ENCODE measurements at regions not wholly inside any gene's neighbourhood (a gene's known extent, or its start where the extent isn't known, plus 50 kb on each side); places are given as distances from the start of the nearest gene placed in this dataset.

DNA sequence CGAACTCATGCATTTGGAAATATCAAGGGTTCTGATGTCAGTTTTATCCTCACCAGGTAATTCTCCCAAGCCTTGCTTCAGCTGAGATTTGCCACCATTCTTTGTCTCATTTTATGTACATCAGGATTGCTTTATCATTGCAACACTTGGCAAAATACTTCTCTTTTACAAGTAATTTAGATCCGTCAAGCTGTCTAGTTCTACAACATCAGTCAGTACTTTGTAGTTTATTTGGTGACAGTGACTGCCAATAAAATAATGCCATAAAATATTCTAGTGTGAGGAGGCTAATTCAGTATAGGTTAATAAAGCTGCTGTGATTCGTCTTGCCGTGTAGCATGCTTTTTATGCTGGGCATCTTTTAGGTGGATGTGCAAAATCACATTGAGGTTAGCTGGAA, 565.3 kb upstream of the SGO1 start:
- Histone ChIP-seq H3K27ac (no peak overlapping the region), H3K4me3 (replicated peaks in 1 of 3) (no peak overlapping the region), H3K27me3 (no peaks in the 10 kb centered on the region), H3K36me3 (no peaks in the 10 kb centered on the region), H3K9me3 (no peaks in the 10 kb centered on the region), H3K4me1 (no peaks in the 10 kb centered on the region)
- TF ChIP-seq, protein P1, sequence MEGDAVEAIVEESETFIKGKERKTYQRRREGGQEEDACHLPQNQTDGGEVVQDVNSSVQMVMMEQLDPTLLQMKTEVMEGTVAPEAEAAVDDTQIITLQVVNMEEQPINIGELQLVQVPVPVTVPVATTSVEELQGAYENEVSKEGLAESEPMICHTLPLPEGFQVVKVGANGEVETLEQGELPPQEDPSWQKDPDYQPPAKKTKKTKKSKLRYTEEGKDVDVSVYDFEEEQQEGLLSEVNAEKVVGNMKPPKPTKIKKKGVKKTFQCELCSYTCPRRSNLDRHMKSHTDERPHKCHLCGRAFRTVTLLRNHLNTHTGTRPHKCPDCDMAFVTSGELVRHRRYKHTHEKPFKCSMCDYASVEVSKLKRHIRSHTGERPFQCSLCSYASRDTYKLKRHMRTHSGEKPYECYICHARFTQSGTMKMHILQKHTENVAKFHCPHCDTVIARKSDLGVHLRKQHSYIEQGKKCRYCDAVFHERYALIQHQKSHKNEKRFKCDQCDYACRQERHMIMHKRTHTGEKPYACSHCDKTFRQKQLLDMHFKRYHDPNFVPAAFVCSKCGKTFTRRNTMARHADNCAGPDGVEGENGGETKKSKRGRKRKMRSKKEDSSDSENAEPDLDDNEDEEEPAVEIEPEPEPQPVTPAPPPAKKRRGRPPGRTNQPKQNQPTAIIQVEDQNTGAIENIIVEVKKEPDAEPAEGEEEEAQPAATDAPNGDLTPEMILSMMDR (IDR thresholded peaks at IDR 0.05) = no peak
- TF ChIP-seq POLR2A (IDR thresholded peaks at IDR 0.05) = no peak
- intact Hi-C loops (cut with DNase I) = no loop called here
- no peak for DNase-seq
- 71 to 82% methylated on average over 4 of the region's 4 CpGs for WGBS, 2 donors

DNA sequence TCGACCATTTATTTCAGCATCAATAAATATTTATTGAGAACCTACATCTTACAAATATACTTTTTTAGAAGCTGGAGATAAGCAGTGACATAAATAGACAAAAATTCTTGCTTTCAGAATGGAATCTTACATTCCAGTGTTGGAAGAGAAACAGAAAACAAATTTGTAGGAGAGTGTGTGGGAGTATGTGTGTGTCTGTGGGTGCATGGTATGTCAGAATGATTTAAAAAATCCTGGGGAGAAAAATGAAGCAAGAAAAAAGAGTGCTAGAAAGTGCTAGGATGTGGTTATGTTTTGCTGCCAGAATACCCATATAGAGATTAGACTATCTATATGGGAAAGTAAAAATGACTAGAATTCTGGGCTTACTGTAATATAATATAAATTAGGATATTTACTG, 561.7 kb upstream of the SGO1 start:
- Histone ChIP-seq H3K4me1 (peaks cover 0 to 5% of the 10 kb centered on the region in 2 donors), H3K4me3 (replicated peaks in 1 of 3) (no peak overlapping the region), H3K27ac (no peak overlapping the region), H3K36me3 (no peaks in the 10 kb centered on the region), H3K27me3 (no peaks in the 10 kb centered on the region), H3K9me3 (no peaks in the 10 kb centered on the region)
- intact Hi-C loops (cut with DNase I) = no loop called here
- DNase-seq = no peak
- TF ChIP-seq, protein P1 (IDR thresholded peaks at IDR 0.05) = no peak
- TF ChIP-seq POLR2A (IDR thresholded peaks at IDR 0.05) = no peak
- 57 to 69% methylated on average over 1 of the region's 1 CpG for WGBS, 2 donors

DNA sequence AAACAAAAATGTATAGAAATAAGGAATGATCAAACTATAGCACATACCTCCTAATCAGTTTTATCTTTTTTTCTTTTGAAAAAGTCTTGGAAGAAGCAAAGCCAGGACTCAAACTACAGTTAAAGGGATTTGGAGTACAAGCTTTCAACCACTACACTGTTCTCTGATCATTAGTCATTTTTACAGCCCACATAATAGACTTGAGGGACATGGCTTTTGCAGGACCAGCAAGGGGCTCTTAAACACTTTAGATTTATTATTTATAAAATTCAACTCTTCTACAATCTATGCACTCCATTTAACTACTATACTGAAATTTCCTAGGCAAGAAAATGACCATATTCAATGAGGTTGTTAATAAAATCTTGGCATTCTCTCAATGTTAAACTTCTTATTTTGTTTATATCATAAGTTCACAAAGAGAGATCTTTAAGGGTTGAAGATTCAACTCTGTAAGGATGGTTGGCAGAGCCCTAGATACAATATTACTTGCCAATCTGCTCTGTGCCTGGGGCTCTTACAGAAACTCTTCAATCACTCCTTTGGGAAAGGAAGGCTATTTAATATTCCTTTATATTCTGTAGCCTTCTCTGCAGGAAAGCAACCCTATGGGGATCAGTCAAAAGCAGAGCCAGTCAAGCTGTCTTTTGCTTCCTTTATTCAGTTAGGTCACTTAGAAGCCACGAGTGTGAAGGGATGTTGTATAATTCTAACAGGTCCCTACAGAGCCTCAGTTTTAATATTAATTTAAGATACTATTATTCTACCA, 557.7 kb upstream of the SGO1 start:
- H3K36me3 ChIP-seq = no peaks in the 10 kb centered on the region
- intact Hi-C loops (cut with DNase I) = no loop called here
- peaks cover 5% of the 10 kb centered on the region in 2 donors for H3K4me1 ChIP-seq
- 53 to 59% methylated on average over 1 of the region's 1 CpG for WGBS, 2 donors
- H3K27me3 ChIP-seq = no peaks in the 10 kb centered on the region
- TF ChIP-seq, protein P1 (IDR thresholded peaks at IDR 0.05) = no peak
- TF ChIP-seq POLR2A (IDR thresholded peaks at IDR 0.05) = no peak
- no peaks in the 10 kb centered on the region for H3K9me3 ChIP-seq
- DNase-seq = no peak
- H3K4me3 ChIP-seq (replicated peaks in 1 of 3) = no peak overlapping the region
- H3K27ac ChIP-seq = no peak overlapping the region

DNA sequence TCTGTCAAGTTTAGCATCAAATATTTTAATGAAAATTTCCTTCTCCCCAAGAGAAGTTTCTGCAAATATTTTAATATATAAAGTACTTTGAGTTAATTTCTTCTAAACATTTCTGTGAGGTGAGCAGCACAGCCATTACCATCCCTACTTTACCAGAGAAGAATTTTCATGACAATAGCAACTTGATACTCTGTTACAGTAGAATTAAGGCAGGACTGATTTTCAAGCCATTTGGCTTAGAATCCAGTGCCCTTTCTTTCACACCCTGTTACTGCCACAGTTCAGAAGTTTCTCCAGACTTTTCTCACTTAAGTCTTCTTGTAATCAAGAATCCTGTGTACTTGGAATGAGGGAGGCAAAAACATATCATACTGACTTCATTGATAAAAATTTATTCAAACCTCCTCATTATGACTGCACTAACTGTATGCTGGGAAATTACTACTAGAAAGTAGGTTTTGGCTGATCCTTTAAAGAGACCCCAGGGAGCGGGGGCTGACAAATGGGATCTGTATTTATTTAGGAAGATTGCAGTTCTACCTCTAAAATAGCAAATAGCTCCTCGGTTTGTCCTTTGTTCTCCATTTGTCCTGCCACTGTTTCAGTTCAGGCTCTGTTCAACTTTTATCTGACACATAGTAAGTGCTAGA, 557.0 kb upstream of the SGO1 start:
- no peak for TF ChIP-seq POLR2A (IDR thresholded peaks at IDR 0.05)
- TF ChIP-seq, protein P1 (IDR thresholded peaks at IDR 0.05) = no peak
- intact Hi-C loops (cut with DNase I) = no loop called here
- no peaks in the 10 kb centered on the region for H3K27me3 ChIP-seq
- H3K4me3 ChIP-seq (replicated peaks in 1 of 3) = no peak overlapping the region
- DNase-seq = no peak
- no peaks in the 10 kb centered on the region for H3K9me3 ChIP-seq
- no peak overlapping the region for H3K27ac ChIP-seq
- peaks cover 5% of the 10 kb centered on the region in 2 donors for H3K4me1 ChIP-seq
- 52 to 61% methylated on average over 2 of the region's 2 CpGs for WGBS, 2 donors
- no peaks in the 10 kb centered on the region for H3K36me3 ChIP-seq

DNA sequence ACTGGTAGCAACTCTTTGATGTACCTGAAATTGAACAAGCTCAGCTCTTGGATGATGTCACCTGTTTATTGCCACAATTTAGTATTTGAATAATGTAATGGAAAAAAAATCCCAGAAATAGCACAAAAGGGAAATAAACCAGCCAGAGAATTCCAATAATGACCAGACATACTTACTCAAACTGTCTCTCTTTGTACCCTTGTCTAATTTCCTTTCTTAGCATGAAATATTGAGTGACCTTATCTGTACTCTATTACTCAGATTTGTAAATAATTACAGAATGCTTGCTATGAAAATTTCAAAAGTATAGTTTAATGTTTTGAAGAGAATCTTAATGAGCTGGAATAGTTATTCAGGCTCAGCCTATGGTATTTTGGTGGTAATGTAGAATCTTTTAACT, 555.4 kb upstream of the SGO1 start:
- no peaks in the 10 kb centered on the region for H3K27me3 ChIP-seq
- intact Hi-C loops (cut with DNase I) = no loop called here
- no peaks in the 10 kb centered on the region for H3K9me3 ChIP-seq
- peaks cover 5% of the 10 kb centered on the region in 2 donors for H3K4me1 ChIP-seq
- no peaks in the 10 kb centered on the region for H3K36me3 ChIP-seq
- no peak for DNase-seq
- no peak overlapping the region for H3K27ac ChIP-seq
- H3K4me3 ChIP-seq (replicated peaks in 1 of 3) = no peak overlapping the region
- TF ChIP-seq, protein P1 (IDR thresholded peaks at IDR 0.05) = no peak
- TF ChIP-seq POLR2A (IDR thresholded peaks at IDR 0.05) = no peak

Measured in thyroid gland (tissue), 4 donors.